Tibial nerve (tissue), 4 donors: ENCODE measurements at regions not wholly inside any gene's neighbourhood (a gene's known extent, or its start where the extent isn't known, plus 50 kb on each side); places are given as distances from the start of the nearest gene placed in this dataset.

Source experiments
- DNase-seq, 2 donors: peaks; one replicate each; pipeline ENCODE4 v3.0.0-alpha.2; 2019; ENCODE audit warnings: low spot score in 2 of 2
- H3K27ac ChIP-seq, 4 donors: fragments of 200-600 bp; sonication (generic) in 3 of 4; one replicate each; pipeline ENCODE4 v1.5.1; 2017 to 2019; ENCODE audit warnings: mild to moderate bottlenecking in 1 of 4
- H3K27me3 ChIP-seq, 2 donors: fragments of 200-600 bp; sonication (generic) in 1 of 2; one replicate each; pipeline versions ENCODE4 v1.5.1 to v1.6.0; 2017 to 2019
- H3K36me3 ChIP-seq, 3 donors: fragments of 200-600 bp; sonication (generic); one replicate each; pipeline ENCODE4 v1.5.1; 2018 to 2019
- H3K4me1 ChIP-seq, 4 donors: fragments of 200-600 bp; sonication (generic) in 3 of 4; one replicate each; pipeline ENCODE4 v1.5.1; 2017 to 2019
- H3K4me3 ChIP-seq, 4 donors: fragments of 200-600 bp; sonication (generic) in 3 of 4; one replicate each; pipeline ENCODE4 v1.5.1; 2017 to 2019; ENCODE audit warnings: mild to moderate bottlenecking in 1 of 4, moderate library complexity in 1 of 4
- H3K9me3 ChIP-seq, 4 donors: fragments of 200-600 bp; sonication (generic) in 3 of 4; one replicate each; pipeline ENCODE4 v1.5.1; 2017 to 2019
- CTCF ChIP-seq, 5 experiments: fragments of 200-600 bp in 3 of 5; fragments of 450-650 bp in 2 of 5; sonication (generic) in 3 of 5; IDR thresholded peaks; one replicate each; pipeline ENCODE4 v1.5.1; 2016 to 2019; ENCODE audit warnings: antibody characterized with exemption in 5 of 5, mild to moderate bottlenecking in 3 of 5, moderate library complexity in 2 of 5
- EP300 ChIP-seq, 2 donors: sonication (generic); formaldehyde crosslinking; IDR thresholded peaks; one replicate each; pipeline ENCODE4 v1.6.1; 2017; ENCODE audit warnings: antibody characterized with exemption in 2 of 2, mild to moderate bottlenecking in 1 of 2
- POLR2A ChIP-seq, 2 donors: fragments of 450-650 bp; IDR thresholded peaks; one replicate each; pipeline ENCODE4 v1.6.1; 2017; ENCODE audit warnings: antibody characterized with exemption in 2 of 2, mild to moderate bottlenecking in 2 of 2, moderate library complexity in 2 of 2
- WGBS, 2 donors: methylation state at CpG; one replicate each; pipeline ENCODE4 v1.1.5; 2018; 5-methylcytosine and 5-hydroxymethylcytosine counted together

GRCh38 chr6:51016489-51016888 is 197.8 kb downstream of the TFAP2B start:
- Histone ChIP-seq H3K9me3 (no peaks in the 10 kb centered on the region), H3K36me3 (no peaks in the 10 kb centered on the region), H3K27ac (no peak overlapping the region), H3K4me3 (no peak overlapping the region), H3K4me1 (no peaks in the 10 kb centered on the region), H3K27me3 (no peaks in the 10 kb centered on the region)
- TF ChIP-seq EP300 (IDR thresholded peaks at IDR 0.05) (no peak), POLR2A (IDR thresholded peaks at IDR 0.05) (no peak), CTCF (IDR thresholded peaks at IDR 0.05) (no peak)
- 88 to 91% methylated on average over 1 of the region's 1 CpG for WGBS, 2 donors
- DNase-seq: no peak

DNA sequence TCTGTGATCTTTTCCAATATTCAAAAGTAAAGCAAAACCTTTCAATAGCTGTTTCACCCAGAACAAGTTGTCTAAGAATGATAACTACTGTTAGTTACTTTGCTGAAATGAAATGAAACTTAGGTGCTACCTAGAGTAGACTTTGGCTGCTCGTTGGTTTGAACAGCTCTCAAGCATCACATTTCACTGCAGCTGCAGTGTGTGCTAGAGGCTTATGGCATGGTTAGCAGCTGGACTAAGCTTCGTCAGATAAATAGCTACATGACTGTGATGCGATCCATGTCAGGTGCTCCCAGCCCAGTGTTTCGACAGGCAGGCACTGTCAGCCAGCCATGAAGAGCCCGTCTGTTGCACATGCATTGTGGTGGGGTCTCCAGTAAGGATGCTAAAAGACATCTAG is 201.1 kb downstream of the TFAP2B start:
- H3K4me3 ChIP-seq: no peak overlapping the region
- H3K27ac ChIP-seq: no peak overlapping the region
- H3K36me3 ChIP-seq: no peaks in the 10 kb centered on the region
- H3K4me1 ChIP-seq: no peaks in the 10 kb centered on the region
- H3K9me3 ChIP-seq: no peaks in the 10 kb centered on the region
- 61 to 63% methylated on average over 5 of the region's 5 CpGs for WGBS, 2 donors
- no peaks in the 10 kb centered on the region for H3K27me3 ChIP-seq
- TF ChIP-seq POLR2A (IDR thresholded peaks at IDR 0.05): no peak
- no peak for TF ChIP-seq EP300 (IDR thresholded peaks at IDR 0.05)
- TF ChIP-seq CTCF (IDR thresholded peaks at IDR 0.05): no peak
- no peak for DNase-seq

- H3K4me3 ChIP-seq: no peak overlapping the region
- no peak for DNase-seq
- H3K4me1 ChIP-seq: no peaks in the 10 kb centered on the region
- no peaks in the 10 kb centered on the region for H3K9me3 ChIP-seq
- TF ChIP-seq EP300 (IDR thresholded peaks at IDR 0.05) (no peak), CTCF (IDR thresholded peaks at IDR 0.05) (no peak), POLR2A (IDR thresholded peaks at IDR 0.05) (no peak)
- H3K27ac ChIP-seq: no peak overlapping the region
- WGBS, 2 donors: 43 to 66% methylated on average over 3 of the region's 3 CpGs
- no peaks in the 10 kb centered on the region for H3K36me3 ChIP-seq
- no peaks in the 10 kb centered on the region for H3K27me3 ChIP-seq
Measured at GRCh38 chr6:51021171-51021570, 202.5 kb downstream of the TFAP2B start.

- Histone ChIP-seq H3K4me1 (no peaks in the 10 kb centered on the region), H3K9me3 (no peaks in the 10 kb centered on the region), H3K36me3 (no peaks in the 10 kb centered on the region), H3K4me3 (no peak overlapping the region), H3K27me3 (no peaks in the 10 kb centered on the region), H3K27ac (no peak overlapping the region)
- WGBS, 2 donors: 84 to 85% methylated on average over 3 of the region's 3 CpGs
- no peak for DNase-seq
- TF ChIP-seq EP300 (IDR thresholded peaks at IDR 0.05) (no peak), CTCF (IDR thresholded peaks at IDR 0.05) (no peak), POLR2A (IDR thresholded peaks at IDR 0.05) (no peak)
Measured at GRCh38 chr6:51024126-51024525, 205.5 kb downstream of the TFAP2B start.

- Histone ChIP-seq H3K27ac (no peak overlapping the region), H3K4me3 (no peak overlapping the region), H3K4me1 (no peaks in the 10 kb centered on the region), H3K9me3 (no peaks in the 10 kb centered on the region), H3K27me3 (no peaks in the 10 kb centered on the region), H3K36me3 (no peaks in the 10 kb centered on the region)
- no peak for DNase-seq
- 79 to 84% methylated on average over 18 of the region's 18 CpGs for WGBS, 2 donors
- TF ChIP-seq POLR2A (IDR thresholded peaks at IDR 0.05) (no peak), EP300 (IDR thresholded peaks at IDR 0.05) (no peak), CTCF (IDR thresholded peaks at IDR 0.05) (no peak)
Measured at GRCh38 chr6:51025082-51025777, 206.6 kb downstream of the TFAP2B start.
